Ectodermal cell (in vitro differentiated cells): ENCODE measurements at regions not wholly inside any gene's neighbourhood (a gene's known extent, or its start where the extent isn't known, plus 50 kb on each side); places are given as distances from the start of the nearest gene placed in this dataset.

Experiments
- H3K27ac ChIP-seq: 2 replicates; pipeline ENCODE4 v1.7.0; 2013; ENCODE audit warnings: mild to moderate bottlenecking, low read depth, low read length; ENCODE audit not compliant: insufficient read depth, poor library complexity, severe bottlenecking
- H3K27me3 ChIP-seq: 2 replicates; pipeline ENCODE4 v1.7.0; 2013; ENCODE audit warnings: mild to moderate bottlenecking, low read length; ENCODE audit not compliant: insufficient read depth, control insufficient read depth, poor library complexity, severe bottlenecking
- H3K36me3 ChIP-seq: one replicate; pipeline ENCODE4 v1.7.0; 2013; ENCODE audit warnings: low read length; ENCODE audit not compliant: control insufficient read depth, insufficient read depth
- H3K4me1 ChIP-seq: one replicate; pipeline ENCODE4 v1.7.0; 2013; ENCODE audit warnings: low read length; ENCODE audit not compliant: control insufficient read depth, insufficient read depth
- H3K4me3 ChIP-seq: 2 replicates; pipeline ENCODE4 v1.7.0; 2013; ENCODE audit warnings: low read depth, low read length, control low read depth; ENCODE audit not compliant: insufficient read depth
- H3K9me3 ChIP-seq: 2 replicates; pipeline ENCODE4 v1.7.0; 2013; ENCODE audit warnings: mild to moderate bottlenecking, low read length, moderate library complexity; ENCODE audit not compliant: control insufficient read depth
- WGBS, 2 experiments: methylation state at CpG; one replicate each; pipeline ENCODE4 v1.1.7; 2013; ENCODE audit warnings: missing lambda C conversion rate in 2 of 2; 5-methylcytosine and 5-hydroxymethylcytosine counted together

DNA sequence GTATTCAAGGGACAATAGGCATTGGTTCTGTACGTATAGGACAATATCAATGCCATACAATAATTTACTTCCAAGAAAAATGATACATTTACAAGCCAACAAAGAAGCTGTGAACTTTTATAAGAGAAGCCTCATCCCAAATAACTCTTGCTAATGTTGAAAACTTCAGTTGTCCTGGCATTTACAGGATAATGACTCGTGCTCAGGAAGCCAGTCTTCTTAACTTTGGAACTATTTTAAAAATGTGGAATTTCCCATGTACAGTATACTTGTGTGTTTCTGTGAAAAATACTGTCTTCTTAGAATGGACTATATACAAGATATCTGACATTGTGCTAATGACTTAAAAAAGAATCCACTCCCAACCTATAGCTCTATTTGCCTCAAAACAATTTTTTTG is 1479.3 kb upstream of the CDH9 start:
- Histone ChIP-seq H3K36me3 (no peaks in the 10 kb centered on the region), H3K27ac (no peak overlapping the region), H3K4me3 (no peak overlapping the region), H3K4me1 (peaks cover 12% of the 10 kb centered on the region), H3K27me3 (no peaks in the 10 kb centered on the region), H3K9me3 (no peaks in the 10 kb centered on the region)
- WGBS, 2 experiments: 79 to 93% methylated on average over 2 of the region's 2 CpGs

DNA sequence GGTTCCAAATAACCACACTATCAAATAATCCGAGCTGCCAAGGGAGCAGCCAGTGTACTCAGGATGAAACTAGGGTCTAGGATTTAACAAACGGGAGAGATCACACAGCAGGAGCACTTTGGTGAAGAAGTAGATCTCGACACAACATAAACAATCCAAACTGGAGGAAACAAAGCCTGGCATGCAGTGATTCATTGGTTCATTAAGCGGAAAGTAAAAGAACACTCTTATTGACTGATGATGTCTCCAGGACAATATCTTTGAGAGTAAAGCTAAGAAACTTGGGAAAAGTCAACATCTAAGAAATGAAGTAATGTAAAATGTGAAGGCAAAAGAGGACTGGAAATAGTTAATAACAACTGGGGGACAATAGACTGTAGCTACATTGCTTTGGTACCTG is 1478.3 kb upstream of the CDH9 start:
- 24 to 44% methylated on average over 3 to 4 of the region's 4 CpGs for WGBS, 2 experiments
- Histone ChIP-seq H3K27ac (no peak overlapping the region), H3K9me3 (no peaks in the 10 kb centered on the region)

DNA sequence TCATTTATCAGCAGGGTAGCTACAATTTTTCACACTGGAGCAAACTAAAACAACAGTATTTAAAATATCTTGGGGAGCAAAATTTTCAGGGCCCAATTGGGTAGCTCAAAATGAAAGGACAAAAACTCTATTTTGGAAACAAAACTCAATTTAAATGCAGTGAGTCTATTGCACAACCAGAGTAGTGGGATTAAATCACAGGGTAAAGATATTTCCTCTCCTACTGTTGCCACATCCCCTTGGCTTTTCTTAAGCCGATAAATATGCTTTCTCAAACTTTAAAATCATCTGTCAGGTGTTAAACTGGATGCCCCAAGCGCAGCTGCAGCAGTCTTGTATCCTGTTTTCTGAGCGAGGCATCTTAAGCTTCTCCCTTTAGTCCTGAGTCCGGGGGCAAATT is 1474.3 kb upstream of the CDH9 start:
- Histone ChIP-seq H3K4me3 (no peak overlapping the region), H3K27ac (no peak overlapping the region), H3K27me3 (no peaks in the 10 kb centered on the region), H3K9me3 (no peaks in the 10 kb centered on the region), H3K4me1 (peaks cover 12% of the 10 kb centered on the region), H3K36me3 (no peaks in the 10 kb centered on the region)
- WGBS, 2 experiments: 87 to 88% methylated on average over 4 of the region's 4 CpGs

More for the DNA sequence above, 1478.3 kb upstream of the CDH9 start:
- Histone ChIP-seq H3K4me3 (no peak overlapping the region), H3K27me3 (no peaks in the 10 kb centered on the region), H3K36me3 (no peaks in the 10 kb centered on the region), H3K4me1 (peaks cover 12% of the 10 kb centered on the region)

DNA sequence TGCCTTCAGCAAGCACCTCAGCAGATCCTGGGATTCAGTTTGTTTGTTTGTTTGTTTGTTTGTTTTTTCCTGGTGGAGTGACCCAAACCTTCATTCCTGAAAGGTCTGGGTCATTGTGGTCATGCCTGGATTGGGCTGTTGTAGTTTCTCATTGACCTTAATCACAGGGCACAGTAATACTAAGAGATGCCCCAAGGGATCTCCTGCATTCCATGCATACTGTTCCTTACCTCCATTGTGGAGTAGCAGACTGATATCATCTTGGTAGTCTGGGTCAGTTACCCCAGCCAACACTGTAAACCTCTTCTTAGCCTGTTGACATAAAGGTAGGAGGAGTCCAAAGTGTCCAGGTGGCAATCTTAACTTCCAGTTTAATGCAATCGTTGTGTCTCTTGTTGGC is 1466.7 kb upstream of the CDH9 start:
- Histone ChIP-seq H3K9me3 (no peaks in the 10 kb centered on the region), H3K27ac (no peak overlapping the region), H3K27me3 (no peaks in the 10 kb centered on the region), H3K4me3 (no peak overlapping the region), H3K4me1 (no peaks in the 10 kb centered on the region), H3K36me3 (no peaks in the 10 kb centered on the region)
- WGBS, 2 experiments: 89 to 97% methylated on average over 1 of the region's 1 CpG

DNA sequence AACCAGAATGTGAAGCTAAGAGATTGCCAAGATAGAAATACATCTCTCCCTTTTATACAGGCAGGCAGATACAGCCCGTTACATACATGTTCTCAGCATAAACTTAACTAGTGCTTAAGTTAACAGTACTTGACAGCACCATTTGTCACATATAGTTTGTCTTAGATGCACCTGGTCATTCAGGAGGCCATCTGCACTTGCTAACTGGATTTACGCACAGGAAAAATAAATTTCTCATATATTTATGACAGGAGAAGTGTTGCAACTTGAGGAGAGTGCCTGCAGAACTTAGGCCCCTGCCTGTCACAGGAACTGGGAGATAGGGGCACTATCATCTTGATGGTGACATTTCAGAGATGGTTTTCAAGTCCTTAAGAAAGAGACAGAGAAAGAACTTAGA is 1462.1 kb upstream of the CDH9 start:
- Histone ChIP-seq H3K9me3 (no peaks in the 10 kb centered on the region), H3K4me1 (no peaks in the 10 kb centered on the region), H3K27ac (no peak overlapping the region), H3K36me3 (no peaks in the 10 kb centered on the region), H3K4me3 (no peak overlapping the region), H3K27me3 (no peaks in the 10 kb centered on the region)
- 88 to 93% methylated on average over 2 of the region's 2 CpGs for WGBS, 2 experiments

DNA sequence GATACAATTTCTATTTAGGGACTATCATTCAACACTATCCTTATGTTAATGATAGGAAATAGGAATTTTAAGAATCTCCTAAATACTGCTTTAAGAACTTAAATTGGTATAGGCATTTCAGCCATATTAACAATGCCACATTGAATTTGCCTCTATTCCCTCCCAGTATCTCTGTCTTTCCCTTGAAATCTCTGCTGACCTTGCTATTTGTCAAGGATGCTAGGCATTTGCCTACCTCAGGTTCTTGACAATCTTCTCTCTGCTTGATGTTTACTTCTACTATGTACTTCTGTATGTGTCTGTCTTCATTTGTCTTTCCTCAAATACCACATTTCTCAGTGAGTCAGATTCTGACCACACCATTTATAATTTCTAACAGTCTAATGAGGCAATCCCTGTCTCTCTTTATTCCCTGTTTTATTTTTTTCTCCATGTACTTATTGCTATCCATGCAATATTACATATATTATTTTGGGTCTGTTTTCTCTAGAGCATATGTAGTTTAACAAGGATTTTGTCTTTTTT is 1461.4 kb upstream of the CDH9 start:
- Histone ChIP-seq H3K4me1 (no peaks in the 10 kb centered on the region), H3K4me3 (no peak overlapping the region), H3K27me3 (no peaks in the 10 kb centered on the region), H3K9me3 (no peaks in the 10 kb centered on the region), H3K27ac (no peak overlapping the region), H3K36me3 (no peaks in the 10 kb centered on the region)

DNA sequence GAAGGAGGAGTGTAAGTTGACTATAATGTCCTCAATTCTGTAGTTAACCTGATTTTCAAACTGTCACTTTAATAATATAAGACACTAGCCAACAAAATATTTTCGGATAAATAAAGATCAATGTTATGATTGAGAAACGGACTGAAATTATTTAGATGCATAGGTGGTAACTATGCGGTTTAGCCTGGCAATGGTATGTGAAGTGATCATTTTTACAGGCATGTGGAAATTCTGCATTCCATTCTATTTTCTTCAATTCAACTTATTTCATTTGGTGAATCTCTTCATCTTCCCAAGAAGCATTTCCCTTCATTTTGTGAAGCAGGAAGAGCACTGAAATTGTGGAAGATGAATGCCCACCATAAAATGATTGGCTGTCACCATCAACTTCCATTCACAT is 1457.5 kb upstream of the CDH9 start:
- H3K4me1 ChIP-seq: no peaks in the 10 kb centered on the region
- no peak overlapping the region for H3K27ac ChIP-seq
- 90 to 100% methylated on average over 2 to 3 of the region's 3 CpGs for WGBS, 2 experiments
- H3K27me3 ChIP-seq: no peaks in the 10 kb centered on the region
- H3K4me3 ChIP-seq: no peak overlapping the region
- H3K36me3 ChIP-seq: no peaks in the 10 kb centered on the region
- no peaks in the 10 kb centered on the region for H3K9me3 ChIP-seq

DNA sequence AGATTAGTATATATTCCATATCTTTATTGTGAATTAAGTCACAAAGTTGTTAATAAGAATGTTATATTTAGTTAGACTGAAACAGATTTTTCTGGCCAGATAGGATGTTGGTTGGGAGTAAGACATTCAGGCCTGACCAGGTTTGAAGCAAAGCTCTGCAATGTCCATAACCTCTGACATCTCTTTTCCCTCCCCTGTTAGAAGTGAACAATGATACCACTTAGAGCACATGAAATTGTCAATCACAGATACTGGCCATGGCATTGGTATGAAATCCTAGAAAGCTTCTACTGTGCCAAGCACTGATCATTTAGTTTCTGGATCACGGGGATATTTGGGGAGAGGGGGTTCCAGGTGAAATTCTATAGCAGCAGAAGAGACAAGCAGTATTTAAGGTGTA is 1455.1 kb upstream of the CDH9 start:
- Histone ChIP-seq H3K27me3 (no peaks in the 10 kb centered on the region), H3K36me3 (no peaks in the 10 kb centered on the region), H3K9me3 (no peaks in the 10 kb centered on the region), H3K27ac (no peak overlapping the region), H3K4me1 (no peaks in the 10 kb centered on the region), H3K4me3 (no peak overlapping the region)
- 94 to 100% methylated on average over 1 of the region's 1 CpG for WGBS, 2 experiments

DNA sequence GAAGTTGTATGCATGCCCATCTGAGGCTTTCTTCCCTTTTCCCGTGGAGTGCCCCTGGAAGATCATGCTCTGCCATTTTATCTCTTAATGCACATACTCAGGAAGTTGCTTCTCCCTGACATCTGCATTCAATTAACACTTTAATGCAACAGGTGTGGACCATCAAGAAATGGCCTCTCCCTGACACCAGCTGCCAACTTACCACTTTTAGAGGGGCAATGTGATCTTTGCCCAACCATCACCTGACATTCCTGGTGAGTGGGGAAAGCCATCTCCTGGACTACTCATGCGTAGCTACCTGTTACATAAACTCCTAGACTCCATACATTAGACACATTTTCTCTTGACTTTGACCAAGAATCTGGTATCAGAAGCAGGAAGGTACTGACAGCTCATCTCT is 1450.4 kb upstream of the CDH9 start:
- no peaks in the 10 kb centered on the region for H3K27me3 ChIP-seq
- 83 to 87% methylated on average over 2 of the region's 2 CpGs for WGBS, 2 experiments
- H3K4me1 ChIP-seq: no peaks in the 10 kb centered on the region
- H3K27ac ChIP-seq: no peak overlapping the region
- H3K4me3 ChIP-seq: no peak overlapping the region
- no peaks in the 10 kb centered on the region for H3K9me3 ChIP-seq
- no peaks in the 10 kb centered on the region for H3K36me3 ChIP-seq

DNA sequence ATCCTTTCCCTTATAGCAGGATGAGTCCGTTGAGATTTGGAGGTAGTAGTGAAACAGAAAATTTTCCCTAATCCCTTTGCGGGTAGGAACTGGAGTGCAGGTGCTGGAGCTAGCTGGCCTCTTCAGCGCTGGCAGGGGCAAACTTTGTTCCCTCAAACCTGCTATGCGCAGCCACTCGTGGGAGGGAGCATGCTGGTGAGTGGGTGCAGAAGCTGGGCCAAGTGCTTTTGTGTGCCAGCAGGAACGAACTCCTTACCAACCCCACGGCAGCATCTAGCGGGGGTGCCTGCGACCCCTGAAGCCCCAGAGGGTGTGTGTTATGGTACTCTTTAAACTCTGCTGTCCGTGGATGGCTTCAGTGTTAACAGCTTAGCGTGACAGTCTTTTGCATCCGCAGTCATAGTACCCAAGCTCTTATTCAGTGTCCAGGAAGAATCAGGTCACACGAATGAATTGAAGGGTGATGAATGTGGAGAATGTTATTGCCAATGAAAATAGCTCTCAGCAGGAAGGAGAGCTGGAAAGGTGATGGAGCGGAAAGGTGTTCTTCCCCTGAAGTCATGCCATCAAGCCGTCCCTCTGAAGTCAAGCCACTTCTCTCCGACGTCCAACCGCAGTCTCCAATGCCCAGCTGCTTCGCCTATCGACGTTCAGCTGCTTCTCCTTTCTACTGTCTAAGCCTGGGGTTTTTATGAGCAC is 1445.1 kb upstream of the CDH9 start:
- H3K4me3 ChIP-seq: no peak overlapping the region
- H3K27ac ChIP-seq: no peak overlapping the region
- WGBS, 2 experiments: 89 to 93% methylated on average over 20 to 21 of the region's 21 CpGs
- H3K9me3 ChIP-seq: no peaks in the 10 kb centered on the region
- H3K4me1 ChIP-seq: no peaks in the 10 kb centered on the region
- no peaks in the 10 kb centered on the region for H3K36me3 ChIP-seq
- no peaks in the 10 kb centered on the region for H3K27me3 ChIP-seq
